ENCODE measurements at regions not wholly inside any gene's neighbourhood (a gene's known extent, or its start where the extent isn't known, plus 50 kb on each side); places are given as distances from the start of the nearest gene placed in this dataset.

GRCh38 chr5:73284985-73285384 is 112.0 kb downstream of the TMEM174 start:
- no peak overlapping the region for H3K27ac ChIP-seq (ENCODE audit: control insufficient read depth, insufficient read depth)
- no peak overlapping the region for H3K4me3 ChIP-seq
- no peaks in the 10 kb centered on the region; the same call in 2 of the 3 replicates for H3K9me3 ChIP-seq (replicated peaks; ENCODE audit: control insufficient read depth, insufficient read depth, low read length)
- H4K20me1 ChIP-seq (ENCODE audit: control insufficient read depth, insufficient read depth): no peaks in the 10 kb centered on the region
- no peak for DNase-seq (ENCODE audit: low read depth, low spot score)
- in situ Hi-C loops (cut with MboI): no loop called here
- no peak overlapping the region for H2AFZ ChIP-seq (ENCODE audit: control insufficient read depth, low read depth, low read length)
- POLR2A ChIA-PET: no interaction called here
- SMC1A ChIA-PET (ENCODE audit: uncharacterized antibody, unreplicated experiment): interaction anchor here (1.0 to 1.3 kb wide), 2 partner anchors 10 to 43 kb away, joined by 3 read pairs; no protein-coding TSS in a partner anchor
- no TSS peak for BruUV-seq (replicated peaks)
- no peak overlapping the region for H3K4me2 ChIP-seq (ENCODE audit: control insufficient read depth, insufficient read depth)
- H3K27me3 ChIP-seq (replicated peaks in 1 of 2; ENCODE audit: control insufficient read depth in 2 of 2, insufficient read depth in 2 of 2, low read length in 1 of 2): no peaks in the 10 kb centered on the region; a peak in 2 of 4 replicates
- no peaks in the 10 kb centered on the region for H3K4me1 ChIP-seq (ENCODE audit: control insufficient read depth, insufficient read depth, low read length)
- no peaks in the 10 kb centered on the region for H3K79me2 ChIP-seq (ENCODE audit: control insufficient read depth, insufficient read depth, low read length)
- CTCF ChIA-PET: no interaction called here
- RAD21 ChIA-PET (ENCODE audit: unreplicated experiment): no interaction called here
- no peak for TF ChIP-seq ZNF384 (IDR thresholded peaks at IDR 0.05; ENCODE audit: borderline replicate concordance, low read depth, low read length)
- TF ChIP-seq E4F1 (IDR thresholded peaks at IDR 0.05; ENCODE audit: borderline replicate concordance, partially characterized antibody): no peak
- no peak for TF ChIP-seq HDAC6 (IDR thresholded peaks at IDR 0.05; ENCODE audit: unreplicated experiment)
- TF ChIP-seq TAF1 (IDR thresholded peaks at IDR 0.05; ENCODE audit: borderline replicate concordance, low read depth, low read length): no peak
- TF ChIP-seq SKIL (IDR thresholded peaks at IDR 0.05; ENCODE audit: low read depth, poor library complexity, severe bottlenecking): no peak
- no peak for TF ChIP-seq PBX3 (IDR thresholded peaks at IDR 0.05; ENCODE audit: insufficient replicate concordance, low read depth, low read length)
- no peak for TF ChIP-seq SMARCA5 (IDR thresholded peaks at IDR 0.05)
- TF ChIP-seq STAT3 (IDR thresholded peaks at IDR 0.05; ENCODE audit: low read depth, low read length): no peak
- no peak for TF ChIP-seq EGR1 (IDR thresholded peaks at IDR 0.05; ENCODE audit: borderline replicate concordance in 1 of 2, low read depth in 2 of 2, low read length in 2 of 2)
- no peak for TF ChIP-seq LARP7 (IDR thresholded peaks at IDR 0.05)
- TF ChIP-seq RBBP5 (conservative IDR thresholded peaks at IDR 0.05): no peak
- no peak for TF ChIP-seq ATF3 (IDR thresholded peaks at IDR 0.05; ENCODE audit: borderline replicate concordance, extremely low read depth, low read depth, low read length)
- no peak for TF ChIP-seq ZNF622 (IDR thresholded peaks at IDR 0.05)
- no peak for TF ChIP-seq TARDBP (IDR thresholded peaks at IDR 0.05; ENCODE audit: borderline replicate concordance)
- no peak for TF ChIP-seq RUNX3 (IDR thresholded peaks at IDR 0.05; ENCODE audit: low read length)
- TF ChIP-seq RELB (IDR thresholded peaks at IDR 0.05; ENCODE audit: low read depth): no peak
- no peak for TF ChIP-seq SMC3 (IDR thresholded peaks at IDR 0.05; ENCODE audit: borderline replicate concordance, low read length)
- no peak for TF ChIP-seq BACH1 (IDR thresholded peaks at IDR 0.05; ENCODE audit: borderline replicate concordance)
- ATAC-seq: no peak
- FAIRE-seq: no peak
- intact Hi-C loops (cut with micrococcal nuclease; ENCODE audit: unreplicated experiment): no loop called here
- 43% methylated on average over 3 of the region's 3 CpGs for WGBS (ENCODE audit: insufficient coverage, insufficient replicate concordance, low lambda C conversion rate, missing lambda C conversion rate)
- no peaks in the 10 kb centered on the region for H3K36me3 ChIP-seq (ENCODE audit: control insufficient read depth in 2 of 2, insufficient read depth in 2 of 2, low read length in 1 of 2)
- no peak overlapping the region for H3K9ac ChIP-seq (ENCODE audit: control insufficient read depth, insufficient read depth, low read length)
